NCI-H128 (cell line): ENCODE measurements at regions not wholly inside any gene's neighbourhood (a gene's known extent, or its start where the extent isn't known, plus 50 kb on each side); places are given as distances from the start of the nearest gene placed in this dataset.

ENCODE experiments used
- DNase-seq: peaks from one replicate; lab custom pipeline; 2025; ENCODE audit not compliant: unreplicated experiment; lab: John Stamatoyannopoulos, UW

- no peak for DNase-seq
Observed at GRCh38 chr4:13840502-13841190, 213.1 kb upstream of the BOD1L1 start.

- DNase-seq = no peak
Observed at GRCh38 chr4:13844740-13845139, 217.2 kb upstream of the BOD1L1 start.

- no peak for DNase-seq
Observed at GRCh38 chr4:13849778-13850177, 222.3 kb upstream of the BOD1L1 start.

GRCh38 chr4:13851085-13851940 is 223.8 kb upstream of the BOD1L1 start:
- DNase-seq = no peak

GRCh38 chr4:13852411-13852810 is 224.9 kb upstream of the BOD1L1 start:
- no peak for DNase-seq

GRCh38 chr4:13856387-13856786 is 228.9 kb upstream of the BOD1L1 start:
- DNase-seq = no peak

GRCh38 chr4:13857397-13857796 is 229.9 kb upstream of the BOD1L1 start:
- DNase-seq = no peak

- DNase-seq = no peak
Observed at GRCh38 chr4:13857800-13858199, 230.3 kb upstream of the BOD1L1 start.

- no peak for DNase-seq
Observed at GRCh38 chr4:13859423-13859822, 231.9 kb upstream of the BOD1L1 start.

GRCh38 chr4:13860126-13860525 is 232.6 kb upstream of the BOD1L1 start:
- DNase-seq = no peak

- no peak for DNase-seq
Observed at GRCh38 chr4:13865871-13866669, 238.5 kb upstream of the BOD1L1 start.

- no peak for DNase-seq
Observed at GRCh38 chr4:13866881-13867280, 239.4 kb upstream of the BOD1L1 start.

GRCh38 chr4:13872155-13872554 is 244.6 kb upstream of the BOD1L1 start:
- no peak for DNase-seq

GRCh38 chr4:13872955-13873354 is 245.4 kb upstream of the BOD1L1 start:
- DNase-seq = no peak

GRCh38 chr4:13875181-13875580 is 247.7 kb upstream of the BOD1L1 start:
- DNase-seq = no peak

- no peak for DNase-seq
Observed at GRCh38 chr4:13876131-13876530, 248.6 kb upstream of the BOD1L1 start.

GRCh38 chr4:13876940-13877339 is 249.4 kb upstream of the BOD1L1 start:
- no peak for DNase-seq

GRCh38 chr4:13877626-13878025 is 250.1 kb upstream of the BOD1L1 start:
- DNase-seq = no peak

GRCh38 chr4:13881892-13882291 is 254.4 kb upstream of the BOD1L1 start:
- no peak for DNase-seq

- DNase-seq = no peak
Observed at GRCh38 chr4:13887010-13887409, 259.5 kb upstream of the BOD1L1 start.

GRCh38 chr4:13888112-13888511 is 260.6 kb upstream of the BOD1L1 start:
- DNase-seq = no peak

GRCh38 chr4:13891544-13891939 is 264.0 kb upstream of the BOD1L1 start:
- no peak for DNase-seq
